ENCODE measurements at regions not wholly inside any gene's neighbourhood (a gene's known extent, or its start where the extent isn't known, plus 50 kb on each side); places are given as distances from the start of the nearest gene placed in this dataset.

- no peak for DNase-seq
- no peak for TF ChIP-seq CTCF (IDR thresholded peaks at IDR 0.05)
- H3K4me3 ChIP-seq = no peak overlapping the region
- intact Hi-C loops (cut with DNase I; ENCODE audit: low total_unique reads) = no loop called here
- H3K36me3 ChIP-seq = no peaks in the 10 kb centered on the region
- H3K27ac ChIP-seq = no peak overlapping the region
- H3K9me3 ChIP-seq = peaks cover 0 to 14% (median 6%) of the 10 kb centered on the region in 3 donors
- H3K27me3 ChIP-seq = no peaks in the 10 kb centered on the region
- H3K4me1 ChIP-seq = no peaks in the 10 kb centered on the region
Measured at GRCh38 chr2:88310787-88311186, 140.6 kb downstream of the THNSL2 start.

- TF ChIP-seq CTCF (IDR thresholded peaks at IDR 0.05) = no peak
Measured at GRCh38 chr2:88307817-88308216, 137.7 kb downstream of the THNSL2 start.

GRCh38 chr2:88303865-88304264, 133.7 kb downstream of the THNSL2 start:
- H3K9me3 ChIP-seq = peaks cover 0 to 8% (median 2%) of the 10 kb centered on the region in 3 donors
- intact Hi-C loops (cut with DNase I; ENCODE audit: low total_unique reads) = no loop called here
- H3K4me1 ChIP-seq = no peaks in the 10 kb centered on the region
- TF ChIP-seq CTCF (IDR thresholded peaks at IDR 0.05) = no peak
- H3K36me3 ChIP-seq = no peaks in the 10 kb centered on the region
- no peak for DNase-seq
- H3K4me3 ChIP-seq = no peak overlapping the region
- no peak overlapping the region for H3K27ac ChIP-seq
- no peaks in the 10 kb centered on the region for H3K27me3 ChIP-seq

More at GRCh38 chr2:88307817-88308216, 137.7 kb downstream of the THNSL2 start:
- H3K4me3 ChIP-seq = no peak overlapping the region
- intact Hi-C loops (cut with DNase I; ENCODE audit: low total_unique reads) = no loop called here
- no peaks in the 10 kb centered on the region for H3K4me1 ChIP-seq
- no peak for DNase-seq
- H3K36me3 ChIP-seq = no peaks in the 10 kb centered on the region
- H3K27ac ChIP-seq = no peak overlapping the region
- H3K27me3 ChIP-seq = no peaks in the 10 kb centered on the region
- H3K9me3 ChIP-seq = peaks cover 0 to 14% (median 6%) of the 10 kb centered on the region in 3 donors

- no peaks in the 10 kb centered on the region for H3K36me3 ChIP-seq
- no peak for TF ChIP-seq CTCF (IDR thresholded peaks at IDR 0.05)
- no peaks in the 10 kb centered on the region for H3K4me1 ChIP-seq
- H3K27me3 ChIP-seq = no peaks in the 10 kb centered on the region
- H3K9me3 ChIP-seq = peaks cover 0 to 7% (median 0%) of the 10 kb centered on the region in 3 donors
- no peak overlapping the region for H3K27ac ChIP-seq
- no peak for DNase-seq
- intact Hi-C loops (cut with DNase I; ENCODE audit: low total_unique reads) = no loop called here
- H3K4me3 ChIP-seq = no peak overlapping the region
Measured at GRCh38 chr2:88296247-88296646, 126.1 kb downstream of the THNSL2 start.

GRCh38 chr2:88283886-88284592, 113.9 kb downstream of the THNSL2 start:
- intact Hi-C loops (cut with DNase I; ENCODE audit: low total_unique reads) = no loop called here
- no peaks in the 10 kb centered on the region for H3K4me1 ChIP-seq
- H3K9me3 ChIP-seq = no peaks in the 10 kb centered on the region
- TF ChIP-seq CTCF (IDR thresholded peaks at IDR 0.05) = no peak
- no peak overlapping the region for H3K27ac ChIP-seq
- H3K27me3 ChIP-seq = peaks cover 0 to 14% of the 10 kb centered on the region in 2 donors
- H3K4me3 ChIP-seq = no peak overlapping the region
- no peak for DNase-seq
- no peaks in the 10 kb centered on the region for H3K36me3 ChIP-seq

Measured in tibial artery (tissue), 4 donors.